ENCODE measurements at regions not wholly inside any gene's neighbourhood (a gene's known extent, or its start where the extent isn't known, plus 50 kb on each side); places are given as distances from the start of the nearest gene placed in this dataset.

GRCh38 chr12:71276541-71276940 is 118.7 kb upstream of the TSPAN8 start:
- TF ChIP-seq MAX (IDR thresholded peaks at IDR 0.05) (no peak), CTCF (IDR thresholded peaks at IDR 0.05 in 2 of 3, conservative IDR thresholded peaks at IDR 0.05 in 1 of 3; ENCODE audit: borderline replicate concordance in 1 of 3, insufficient read depth in 1 of 3, low read depth in 2 of 3, low read length in 2 of 3) (no peak), ELF1 (IDR thresholded peaks at IDR 0.05; ENCODE audit: borderline replicate concordance, low read depth) (no peak), POLR2A (IDR thresholded peaks at IDR 0.05; ENCODE audit: borderline replicate concordance, extremely low read depth, insufficient read depth, insufficient read length) (no peak), SP1 (IDR thresholded peaks at IDR 0.05; ENCODE audit: low read depth) (no peak), REST (IDR thresholded peaks at IDR 0.05; ENCODE audit: low read depth) (no peak), TCF7L2 (IDR thresholded peaks at IDR 0.05; ENCODE audit: borderline replicate concordance, extremely low read depth, insufficient read depth, insufficient read length) (no peak), EZH2 (IDR thresholded peaks at IDR 0.05) (no peak), ZBTB33 (IDR thresholded peaks at IDR 0.05; ENCODE audit: extremely low read depth, insufficient replicate concordance, low read length) (no peak), ZFX (IDR thresholded peaks at IDR 0.05) (no peak), SRF (IDR thresholded peaks at IDR 0.05; ENCODE audit: low read depth) (no peak), YY1 (IDR thresholded peaks at IDR 0.05; ENCODE audit: extremely low read depth, insufficient replicate concordance, low read depth, low read length) (no peak), ZNF274 (IDR thresholded peaks at IDR 0.05; ENCODE audit: low read depth, low read length) (no peak)

Measured in HCT116 (cell line).